Peyer's patch (tissue), 4 donors: ENCODE measurements at regions not wholly inside any gene's neighbourhood (a gene's known extent, or its start where the extent isn't known, plus 50 kb on each side); places are given as distances from the start of the nearest gene placed in this dataset.

Source experiments
- POLR2A ChIP-seq, 2 donors: fragments of 450-650 bp; IDR thresholded peaks; one replicate each; pipeline ENCODE4 v1.5.1; 2017; ENCODE audit warnings: antibody characterized with exemption in 2 of 2, mild to moderate bottlenecking in 2 of 2, moderate library complexity in 2 of 2
- TF ChIP-seq, protein P1 (sequence below), 6 experiments: fragments of 450-650 bp in 4 of 6; fragments of 200-600 bp in 2 of 6; sonication (generic) in 1 of 6; IDR thresholded peaks; one replicate each; pipeline ENCODE4 v1.5.1; 2017 to 2019; ENCODE audit warnings: antibody characterized with exemption in 6 of 6, mild to moderate bottlenecking in 3 of 6, moderate library complexity in 1 of 6

GRCh38 chr12:83515306-83516026, 828.8 kb downstream of the TMTC2 start:
- TF ChIP-seq, protein P1, sequence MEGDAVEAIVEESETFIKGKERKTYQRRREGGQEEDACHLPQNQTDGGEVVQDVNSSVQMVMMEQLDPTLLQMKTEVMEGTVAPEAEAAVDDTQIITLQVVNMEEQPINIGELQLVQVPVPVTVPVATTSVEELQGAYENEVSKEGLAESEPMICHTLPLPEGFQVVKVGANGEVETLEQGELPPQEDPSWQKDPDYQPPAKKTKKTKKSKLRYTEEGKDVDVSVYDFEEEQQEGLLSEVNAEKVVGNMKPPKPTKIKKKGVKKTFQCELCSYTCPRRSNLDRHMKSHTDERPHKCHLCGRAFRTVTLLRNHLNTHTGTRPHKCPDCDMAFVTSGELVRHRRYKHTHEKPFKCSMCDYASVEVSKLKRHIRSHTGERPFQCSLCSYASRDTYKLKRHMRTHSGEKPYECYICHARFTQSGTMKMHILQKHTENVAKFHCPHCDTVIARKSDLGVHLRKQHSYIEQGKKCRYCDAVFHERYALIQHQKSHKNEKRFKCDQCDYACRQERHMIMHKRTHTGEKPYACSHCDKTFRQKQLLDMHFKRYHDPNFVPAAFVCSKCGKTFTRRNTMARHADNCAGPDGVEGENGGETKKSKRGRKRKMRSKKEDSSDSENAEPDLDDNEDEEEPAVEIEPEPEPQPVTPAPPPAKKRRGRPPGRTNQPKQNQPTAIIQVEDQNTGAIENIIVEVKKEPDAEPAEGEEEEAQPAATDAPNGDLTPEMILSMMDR (IDR thresholded peaks at IDR 0.05): no peak
- TF ChIP-seq POLR2A (IDR thresholded peaks at IDR 0.05): no peak
